ENCODE measurements at regions not wholly inside any gene's neighbourhood (a gene's known extent, or its start where the extent isn't known, plus 50 kb on each side); places are given as distances from the start of the nearest gene placed in this dataset.

DNA sequence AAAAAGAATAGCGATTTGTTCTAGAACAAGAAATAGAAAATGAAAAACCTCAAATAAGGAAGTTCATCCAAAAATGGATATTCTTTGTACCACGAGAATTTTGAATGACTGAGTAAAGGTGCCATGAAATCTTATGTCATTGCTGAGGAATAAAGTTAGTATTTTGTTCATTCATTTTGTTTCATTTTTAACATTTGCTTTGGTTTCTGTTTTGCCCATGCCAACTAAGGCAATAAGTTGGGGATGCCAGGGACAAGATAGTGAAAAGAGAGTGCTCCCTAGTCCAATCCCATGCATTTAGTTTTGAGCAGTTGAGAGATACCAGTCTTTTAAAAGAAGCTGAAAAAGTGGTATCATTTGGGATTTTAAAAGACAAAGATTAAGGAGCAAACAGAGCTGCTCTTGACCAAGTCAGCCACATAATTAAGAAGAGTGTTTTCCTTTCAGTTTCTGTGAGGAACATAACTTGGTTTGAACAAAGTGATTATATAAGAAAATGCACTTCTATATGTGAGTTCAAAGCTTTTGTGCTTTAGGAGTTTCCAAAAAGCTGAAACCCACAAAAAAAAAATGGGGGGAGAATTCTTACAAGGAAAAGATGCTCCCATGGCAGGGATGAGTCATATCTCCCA lies 201.4 kb downstream of the PLOD2 start:
- H3K27ac ChIP-seq: no peak overlapping the region
- DNase-seq (ENCODE audit: low read depth, low spot score): no peak

DNA sequence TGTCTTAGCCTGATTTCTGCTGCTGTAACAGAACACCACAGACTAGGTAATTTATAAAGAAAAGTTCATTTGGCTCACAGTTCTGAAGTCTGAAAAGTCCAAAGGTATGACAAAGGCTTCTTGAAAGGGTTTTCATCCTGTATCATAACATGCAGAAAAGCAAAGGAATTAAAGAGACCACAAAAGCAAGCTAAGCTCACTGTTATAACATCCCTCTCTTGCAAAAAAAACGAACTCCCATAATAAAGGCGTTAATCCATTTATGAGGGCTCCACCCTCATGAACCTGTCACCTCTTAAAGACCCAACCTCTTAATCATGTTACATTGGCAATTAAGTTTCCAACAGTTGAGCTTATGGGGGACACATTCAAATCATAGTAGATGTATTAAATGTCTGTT lies 197.9 kb downstream of the PLOD2 start:
- DNase-seq (ENCODE audit: low read depth, low spot score): no peak
- no peak overlapping the region for H3K27ac ChIP-seq

DNA sequence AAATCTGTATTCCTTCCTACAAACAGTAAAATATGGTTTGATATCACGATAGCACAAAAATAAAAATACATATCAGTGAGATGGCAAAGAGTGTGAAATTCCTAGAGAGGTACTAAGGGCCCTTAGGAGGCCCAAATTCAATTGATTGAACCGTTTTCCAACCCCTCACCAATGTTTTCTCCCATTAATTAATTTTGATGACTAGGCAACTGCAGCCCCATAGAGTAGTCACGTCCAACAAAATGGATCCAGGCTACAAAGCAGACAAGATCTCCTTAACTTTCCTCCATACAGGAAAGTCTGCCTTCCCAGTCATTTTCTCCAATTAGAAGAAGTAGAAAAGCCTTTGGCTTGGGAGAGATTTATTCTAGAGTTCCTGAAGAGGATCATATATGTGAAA lies 193.9 kb downstream of the PLOD2 start:
- H3K27ac ChIP-seq: no peak overlapping the region
- DNase-seq (ENCODE audit: low read depth, low spot score): no peak

DNA sequence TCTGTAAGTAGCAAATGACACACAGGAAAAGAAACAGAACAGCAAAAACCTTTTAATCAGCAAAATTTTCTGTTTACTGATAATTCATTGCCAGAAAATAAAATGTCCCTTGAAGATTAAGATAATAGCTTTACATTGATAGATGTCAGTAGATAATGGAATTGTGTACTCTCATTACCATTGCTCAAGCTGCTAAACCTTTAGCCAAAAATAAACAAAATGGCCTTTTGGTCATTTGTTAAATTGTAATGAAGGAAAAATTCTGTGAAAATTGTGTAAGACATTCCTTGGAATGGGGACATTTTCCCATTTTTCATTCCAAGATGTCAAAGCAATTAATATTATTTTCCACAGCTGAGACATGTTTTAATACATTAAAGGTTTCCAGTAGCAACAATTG lies 189.8 kb downstream of the PLOD2 start:
- no peak overlapping the region for H3K27ac ChIP-seq

DNA sequence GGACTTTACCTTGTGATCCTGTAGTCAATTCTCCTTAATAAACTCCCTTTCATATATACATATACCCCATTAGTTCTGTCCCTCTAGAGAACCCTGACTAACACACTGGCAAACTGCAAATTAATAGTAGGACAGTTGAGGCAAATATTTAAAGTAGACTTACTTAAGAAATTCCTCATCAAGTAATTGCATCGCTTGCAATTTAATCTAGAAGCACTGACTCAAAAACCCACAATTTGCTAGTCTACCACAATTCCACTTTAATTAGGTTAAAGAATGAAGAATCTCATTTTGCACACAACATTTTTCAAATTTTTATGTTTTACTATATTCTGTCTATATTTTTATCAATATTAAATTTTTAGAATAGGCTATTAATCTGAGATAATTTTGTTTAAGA lies 188.1 kb downstream of the PLOD2 start:
- H3K27ac ChIP-seq: no peak overlapping the region
- no peak for DNase-seq (ENCODE audit: low read depth, low spot score)

More for the DNA sequence above, 189.8 kb downstream of the PLOD2 start:
- no peak for DNase-seq (ENCODE audit: low read depth, low spot score)

DNA sequence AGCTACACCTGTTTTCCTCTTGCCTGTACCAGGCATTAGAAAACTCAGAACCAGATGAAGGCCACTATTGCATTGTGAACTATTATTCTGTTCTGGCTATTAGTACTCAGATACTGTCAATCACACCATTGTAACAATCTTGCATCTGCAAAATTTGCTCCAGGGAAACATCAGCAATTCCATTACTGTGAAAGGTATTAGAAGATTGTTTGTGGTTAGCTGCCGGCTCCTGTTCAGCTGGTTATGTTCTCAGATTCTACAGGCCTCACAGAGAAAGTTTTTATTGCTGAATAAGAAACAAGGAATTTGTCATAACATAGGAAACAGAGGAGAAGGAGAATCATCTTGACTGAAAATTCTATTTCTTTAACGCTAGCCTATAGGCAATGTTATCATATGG lies 179.9 kb downstream of the PLOD2 start:
- DNase-seq (ENCODE audit: low read depth, low spot score): no peak
- H3K27ac ChIP-seq: no peak overlapping the region

DNA sequence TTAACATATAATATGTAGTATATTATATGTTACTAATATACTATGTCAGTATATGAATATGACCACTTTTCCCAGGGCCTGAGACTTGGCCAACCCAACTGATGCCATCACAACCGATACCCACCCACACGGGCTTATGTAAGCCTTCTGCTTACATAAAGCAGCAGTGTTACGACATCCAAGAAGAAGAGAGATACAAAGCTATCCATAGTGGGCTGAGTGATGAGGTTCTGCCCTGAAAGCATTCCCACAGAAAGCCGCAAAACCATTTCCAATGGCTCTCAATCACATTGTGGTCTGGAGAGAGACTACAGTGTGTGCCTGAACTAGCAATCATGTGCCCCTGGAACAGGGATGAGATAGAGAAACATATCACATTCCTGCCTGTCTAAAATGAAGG lies 177.9 kb downstream of the PLOD2 start:
- H3K27ac ChIP-seq: no peak overlapping the region
- DNase-seq (ENCODE audit: low read depth, low spot score): no peak

All from epithelial cell of prostate (primary cell).